Heart left ventricle (tissue), 13 donors: ENCODE measurements at regions not wholly inside any gene's neighbourhood (a gene's known extent, or its start where the extent isn't known, plus 50 kb on each side); places are given as distances from the start of the nearest gene placed in this dataset.

ENCODE experiments used
- CTCF ChIP-seq, 12 donors: fragments of 200-600 bp; sonication (generic) in 4 of 12; IDR thresholded peaks; one replicate each; pipeline versions ENCODE4 v1.5.0 to v1.8.0; 2018 to 2022; ENCODE audit warnings: antibody characterized with exemption in 12 of 12, mild to moderate bottlenecking in 5 of 12
- POLR2A ChIP-seq, 2 donors: fragments of 450-650 bp; IDR thresholded peaks; one replicate each; pipeline ENCODE4 v1.6.1; 2017; ENCODE audit warnings: antibody characterized with exemption in 2 of 2, mild to moderate bottlenecking in 2 of 2, moderate library complexity in 2 of 2
- donor health status: ischemic (EF 13 %, LVEDD 7.1; RV severe dilation, severe dysfunction).
- donor health status: DM: no; HTN: yes; CAD: no.
- donor health status: DM: no; HTN: no; CAD: no.
- donor health status: ischemic (EF 25% LVEDD 6.9; RV normal size, moderate dysfunction).
- donor health status: ischemic (EF 25% LVEDD 5.7; RV mildly dilated, moderate dysfunction).
- donor health status: ischemic (EF 35%, LVEDD 5.7; RV mildly dilated, moderate dysfunction).
- donor health status: nonischemic (EF 11% LVEDD 7.7; RV severe dilation, severe dysfunction).
- donor health status: DM: yes; HTN: yes; CAD: no.
- donor health status: PGD.
- donor health status: ischemic (EF 29% LVEDD 5.4; RV normal size, mild dysfunction).
- donor health status: nonischemic (EF 23%, LVEDD 6.1; RV moderate dilation, normal function).

GRCh38 chr6:40881501-40881900, 157.5 kb downstream of the UNC5CL start:
- TF ChIP-seq POLR2A (IDR thresholded peaks at IDR 0.05) (no peak), CTCF (IDR thresholded peaks at IDR 0.05) (no peak)
